ENCODE measurements at regions not wholly inside any gene's neighbourhood (a gene's known extent, or its start where the extent isn't known, plus 50 kb on each side); places are given as distances from the start of the nearest gene placed in this dataset.
"Not testable (repeated sequence)": the region's sequence is repeated elsewhere in the genome, so short reads cannot be mapped to it uniquely, and the experiment has no call there.

- no peak for TF ChIP-seq CTCF (IDR thresholded peaks at IDR 0.05; ENCODE audit: insufficient read depth, low read length, poor library complexity, severe bottlenecking)
- Histone ChIP-seq H3K27me3 (replicated peaks; ENCODE audit: control insufficient read depth, insufficient read depth, low read length) (no peaks in the 10 kb centered on the region), H3K4me3 (replicated peaks; ENCODE audit: low read depth, low read length) (no peak overlapping the region), H3K36me3 (ENCODE audit: control insufficient read depth, insufficient read depth, low read length) (no peaks in the 10 kb centered on the region)
- no peak for DNase-seq (ENCODE audit: extremely low read depth, insufficient read length)
Measured at GRCh38 chr4:103845075-103845474, 125.3 kb upstream of the TACR3 start.

GRCh38 chr4:103842637-103843239 lies 123.0 kb upstream of the TACR3 start:
- H3K27me3 ChIP-seq (replicated peaks; ENCODE audit: control insufficient read depth, insufficient read depth, low read length): no peaks in the 10 kb centered on the region
- no peak for DNase-seq (ENCODE audit: extremely low read depth, insufficient read length)
- H3K36me3 ChIP-seq (ENCODE audit: control insufficient read depth, insufficient read depth, low read length): no peaks in the 10 kb centered on the region
- no peak for TF ChIP-seq CTCF (IDR thresholded peaks at IDR 0.05; ENCODE audit: insufficient read depth, low read length, poor library complexity, severe bottlenecking)
- H3K4me3 ChIP-seq (replicated peaks; ENCODE audit: low read depth, low read length): no peak overlapping the region

GRCh38 chr4:103842076-103842475 lies 122.3 kb upstream of the TACR3 start:
- DNase-seq (ENCODE audit: extremely low read depth, insufficient read length): no peak
- no peak overlapping the region for H3K4me3 ChIP-seq (replicated peaks; ENCODE audit: low read depth, low read length)
- H3K36me3 ChIP-seq (ENCODE audit: control insufficient read depth, insufficient read depth, low read length): no peaks in the 10 kb centered on the region
- no peaks in the 10 kb centered on the region for H3K27me3 ChIP-seq (replicated peaks; ENCODE audit: control insufficient read depth, insufficient read depth, low read length)
- no peak for TF ChIP-seq CTCF (IDR thresholded peaks at IDR 0.05; ENCODE audit: insufficient read depth, low read length, poor library complexity, severe bottlenecking)

GRCh38 chr4:103810308-103810707 lies 90.5 kb upstream of the TACR3 start:
- H3K4me3 ChIP-seq (replicated peaks; ENCODE audit: low read depth, low read length); H3K36me3 ChIP-seq (ENCODE audit: control insufficient read depth, insufficient read depth, low read length); H3K27me3 ChIP-seq (replicated peaks; ENCODE audit: control insufficient read depth, insufficient read depth, low read length); DNase-seq (ENCODE audit: extremely low read depth, insufficient read length): not testable (repeated sequence)

- peak; percentile 31 for TF ChIP-seq CTCF (IDR thresholded peaks at IDR 0.05; ENCODE audit: insufficient read depth, low read length, poor library complexity, severe bottlenecking)
- DNase-seq (ENCODE audit: extremely low read depth, insufficient read length): no peak
- Histone ChIP-seq H3K36me3 (ENCODE audit: control insufficient read depth, insufficient read depth, low read length) (no peaks in the 10 kb centered on the region), H3K27me3 (replicated peaks; ENCODE audit: control insufficient read depth, insufficient read depth, low read length) (no peaks in the 10 kb centered on the region), H3K4me3 (replicated peaks; ENCODE audit: low read depth, low read length) (no peak overlapping the region)
Measured at GRCh38 chr4:103802766-103803165, 83.0 kb upstream of the TACR3 start.

- TF ChIP-seq CTCF (IDR thresholded peaks at IDR 0.05; ENCODE audit: insufficient read depth, low read length, poor library complexity, severe bottlenecking): no peak
- no peak for DNase-seq (ENCODE audit: extremely low read depth, insufficient read length)
- H3K27me3 ChIP-seq (replicated peaks; ENCODE audit: control insufficient read depth, insufficient read depth, low read length): no peaks in the 10 kb centered on the region; the same call in 1 of the 2 replicates
- no peaks in the 10 kb centered on the region for H3K36me3 ChIP-seq (ENCODE audit: control insufficient read depth, insufficient read depth, low read length)
- H3K4me3 ChIP-seq (replicated peaks; ENCODE audit: low read depth, low read length): no peak overlapping the region
Measured at GRCh38 chr4:103787057-103787456, 67.3 kb upstream of the TACR3 start.

Measured in GM06990 (cell line).